Breast epithelium (tissue), 4 donors: ENCODE measurements at regions not wholly inside any gene's neighbourhood (a gene's known extent, or its start where the extent isn't known, plus 50 kb on each side); places are given as distances from the start of the nearest gene placed in this dataset.
A peak's percentile ranks its signal among the peaks of the same experiment; 100 is the strongest.

ENCODE experiments used
- DNase-seq, 2 donors: peaks; one replicate each; pipeline ENCODE4 v3.0.0-alpha.2; 2019; ENCODE audit warnings: low spot score in 2 of 2
- H3K27ac ChIP-seq, 2 donors: fragments of 200-600 bp; sonication (generic) in 1 of 2; one replicate each; pipeline ENCODE4 v1.5.1; 2016 to 2019; ENCODE audit warnings: mild to moderate bottlenecking in 1 of 2
- H3K27me3 ChIP-seq, 2 donors: fragments of 200-600 bp; sonication (generic) in 1 of 2; one replicate each; pipeline versions ENCODE4 v1.5.1 to v1.6.0; 2017 to 2019; ENCODE audit warnings: control low read depth in 1 of 2, mild to moderate bottlenecking in 1 of 2
- H3K36me3 ChIP-seq: fragments of 200-600 bp; one replicate; pipeline ENCODE4 v1.5.1; 2019
- H3K4me1 ChIP-seq, 2 donors: fragments of 200-600 bp; sonication (generic); one replicate each; pipeline ENCODE4 v1.5.1; 2016 to 2019; ENCODE audit warnings: control low read depth in 1 of 2
- H3K4me3 ChIP-seq, 3 donors: fragments of 200-600 bp; sonication (generic); 1 replicate in 2 of 3; 2 replicates in 1 of 3; pipeline ENCODE4 v1.5.1; 2016 to 2019; ENCODE audit warnings: mild to moderate bottlenecking in 3 of 3, moderate library complexity in 2 of 3
- H3K9me3 ChIP-seq, 2 donors: fragments of 200-600 bp; sonication (generic) in 1 of 2; one replicate each; pipeline ENCODE4 v1.5.1; 2016 to 2019; ENCODE audit warnings: control low read depth in 1 of 2
- POLR2A ChIP-seq: fragments of 450-650 bp; IDR thresholded peaks from one replicate; pipeline ENCODE4 v1.6.1; 2016; ENCODE audit warnings: antibody characterized with exemption, mild to moderate bottlenecking, moderate library complexity
- POLR2AphosphoS5 ChIP-seq, 3 donors: sonication (generic); formaldehyde crosslinking; IDR thresholded peaks; one replicate each; pipeline ENCODE4 v1.6.1; 2017; ENCODE audit warnings: antibody characterized with exemption in 3 of 3
- intact Hi-C: fragments of 100-400 bp; cut with DNase I; formaldehyde crosslinking; loops from one replicate; pipeline ENCODE4 v1.15.1; 2023; ENCODE audit warnings: low total_unique reads
- TF ChIP-seq, protein P1 (sequence below), 3 donors: fragments of 450-650 bp; IDR thresholded peaks; one replicate each; pipeline ENCODE4 v1.5.1; 2016 to 2017; ENCODE audit warnings: antibody characterized with exemption in 3 of 3, mild to moderate bottlenecking in 3 of 3, moderate library complexity in 3 of 3

DNA sequence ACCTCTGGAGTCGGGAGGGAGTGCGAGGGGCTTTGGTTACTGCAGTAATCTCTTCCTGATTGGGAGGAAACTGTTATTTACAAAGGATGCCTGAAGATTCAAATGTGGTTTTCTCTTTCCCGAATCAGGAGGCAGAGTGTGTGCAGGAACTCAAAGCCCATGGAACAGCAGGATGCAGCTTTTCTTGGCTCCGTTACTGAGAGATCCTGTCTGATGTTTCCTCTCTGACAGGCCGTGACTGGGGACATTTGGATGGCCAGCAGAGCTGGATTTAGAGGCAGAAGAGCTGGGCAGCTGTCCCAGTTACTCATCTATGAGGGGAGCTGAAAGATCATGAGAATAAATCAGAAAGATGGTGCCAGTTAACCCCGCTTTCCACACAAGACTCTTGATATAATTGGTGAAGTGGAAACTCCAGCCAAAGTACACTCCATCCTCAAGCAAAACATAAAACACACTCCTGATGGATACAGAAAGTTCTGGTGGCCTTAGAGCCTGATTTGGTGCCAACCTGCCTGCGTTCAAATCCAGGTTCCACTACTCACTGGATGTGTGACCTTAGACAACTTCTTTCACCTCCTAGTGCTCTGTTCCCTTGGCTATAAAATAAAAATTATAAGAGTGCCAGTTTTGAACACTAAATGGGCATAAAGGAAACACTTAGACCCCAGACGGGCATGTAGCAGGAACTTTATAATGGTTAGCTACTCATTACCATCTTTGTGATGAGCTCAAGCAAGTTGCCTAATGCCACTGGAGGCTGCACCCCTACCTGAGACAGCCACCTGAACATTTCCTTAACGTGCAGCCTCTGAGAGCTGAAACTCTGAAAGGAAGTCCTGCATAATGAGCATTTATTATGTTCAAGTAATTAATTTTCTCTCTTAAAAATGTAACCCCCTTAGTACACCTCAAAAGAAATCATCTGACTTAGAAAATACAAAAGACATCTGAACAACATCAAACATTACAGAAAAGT is 349.0 kb upstream of the GATB start:
- TF ChIP-seq, protein P1, sequence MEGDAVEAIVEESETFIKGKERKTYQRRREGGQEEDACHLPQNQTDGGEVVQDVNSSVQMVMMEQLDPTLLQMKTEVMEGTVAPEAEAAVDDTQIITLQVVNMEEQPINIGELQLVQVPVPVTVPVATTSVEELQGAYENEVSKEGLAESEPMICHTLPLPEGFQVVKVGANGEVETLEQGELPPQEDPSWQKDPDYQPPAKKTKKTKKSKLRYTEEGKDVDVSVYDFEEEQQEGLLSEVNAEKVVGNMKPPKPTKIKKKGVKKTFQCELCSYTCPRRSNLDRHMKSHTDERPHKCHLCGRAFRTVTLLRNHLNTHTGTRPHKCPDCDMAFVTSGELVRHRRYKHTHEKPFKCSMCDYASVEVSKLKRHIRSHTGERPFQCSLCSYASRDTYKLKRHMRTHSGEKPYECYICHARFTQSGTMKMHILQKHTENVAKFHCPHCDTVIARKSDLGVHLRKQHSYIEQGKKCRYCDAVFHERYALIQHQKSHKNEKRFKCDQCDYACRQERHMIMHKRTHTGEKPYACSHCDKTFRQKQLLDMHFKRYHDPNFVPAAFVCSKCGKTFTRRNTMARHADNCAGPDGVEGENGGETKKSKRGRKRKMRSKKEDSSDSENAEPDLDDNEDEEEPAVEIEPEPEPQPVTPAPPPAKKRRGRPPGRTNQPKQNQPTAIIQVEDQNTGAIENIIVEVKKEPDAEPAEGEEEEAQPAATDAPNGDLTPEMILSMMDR (IDR thresholded peaks at IDR 0.05) = no peak
- TF ChIP-seq POLR2AphosphoS5 (IDR thresholded peaks at IDR 0.05) (no peak), POLR2A (no peak)
- Histone ChIP-seq H3K4me3 (no peak overlapping the region), H3K27me3 (no peaks in the 10 kb centered on the region), H3K36me3 (no peaks in the 10 kb centered on the region), H3K9me3 (no peaks in the 10 kb centered on the region), H3K4me1 (no peaks in the 10 kb centered on the region), H3K27ac (no peak overlapping the region)
- intact Hi-C loops = no loop called here
- no peak for DNase-seq

DNA sequence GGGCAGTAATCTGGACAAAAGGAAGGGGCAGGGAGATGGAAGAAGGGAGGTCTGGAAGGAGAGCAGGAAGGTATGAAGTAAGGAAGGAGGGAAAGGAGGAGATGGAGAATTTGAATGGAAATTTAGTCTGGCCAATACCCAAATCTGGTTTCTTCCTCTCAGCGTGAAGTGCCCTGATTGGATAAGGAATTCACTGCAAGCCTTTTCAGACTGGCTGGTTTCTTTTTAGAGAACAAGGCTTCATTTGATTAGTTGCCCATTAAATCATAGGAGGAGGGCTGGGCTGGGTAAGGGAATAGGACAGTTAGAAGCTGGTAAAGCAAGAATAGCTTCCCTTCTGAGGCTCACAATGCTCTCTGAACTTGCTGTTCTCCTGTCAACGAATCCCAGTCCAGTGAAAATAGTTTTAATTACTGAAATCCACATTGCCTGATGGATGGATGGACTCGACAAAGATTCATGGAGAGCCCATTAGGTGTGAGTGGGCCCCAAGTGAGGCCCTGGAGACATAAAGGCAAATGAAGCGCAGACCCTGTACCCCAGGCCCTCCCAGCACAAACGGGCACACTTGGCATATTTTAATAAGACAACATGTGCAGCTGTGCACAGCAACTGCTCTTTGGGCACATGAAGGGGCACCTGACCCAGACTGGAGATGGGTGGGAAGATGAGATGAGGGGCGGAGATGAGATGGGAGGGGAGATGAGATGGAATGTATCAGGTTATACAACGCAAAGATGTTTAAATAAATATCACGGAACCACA is 347.1 kb upstream of the GATB start:
- Histone ChIP-seq H3K36me3 (no peaks in the 10 kb centered on the region), H3K9me3 (no peaks in the 10 kb centered on the region), H3K27me3 (no peaks in the 10 kb centered on the region), H3K4me3 (no peak overlapping the region), H3K27ac (no peak overlapping the region), H3K4me1 (no peaks in the 10 kb centered on the region)
- intact Hi-C loops = no loop called here
- no peak for DNase-seq
- TF ChIP-seq POLR2A = no peak
- TF ChIP-seq, protein P1 (IDR thresholded peaks at IDR 0.05) = no peak
- no peak for TF ChIP-seq POLR2AphosphoS5 (IDR thresholded peaks at IDR 0.05)

DNA sequence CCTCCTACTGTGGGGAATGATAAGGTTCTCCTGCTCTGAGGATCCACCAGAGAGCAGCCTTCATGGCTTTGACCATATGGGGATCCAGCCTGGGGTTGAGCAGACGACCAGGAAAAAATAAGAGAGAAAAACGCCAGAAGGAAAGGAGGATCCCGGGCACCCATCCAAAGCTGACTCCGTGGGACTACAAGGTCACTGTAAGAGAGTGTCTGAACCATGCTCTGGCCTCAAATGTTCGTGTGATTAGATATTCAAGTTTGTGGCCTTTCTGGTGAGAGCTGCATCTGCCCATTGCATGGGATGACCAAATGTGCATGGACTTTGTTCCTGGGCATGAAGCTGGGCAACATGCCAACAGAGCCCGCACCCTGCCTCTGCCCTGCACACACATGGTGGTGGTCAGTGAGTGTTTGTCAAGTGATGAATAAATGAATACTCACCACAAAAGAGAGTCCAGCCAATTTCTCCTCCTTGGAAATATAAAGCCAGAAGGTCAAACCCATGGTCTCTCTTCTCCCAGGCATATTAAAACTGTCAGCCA is 346.0 kb upstream of the GATB start:
- H3K4me1 ChIP-seq = no peaks in the 10 kb centered on the region
- no peaks in the 10 kb centered on the region for H3K9me3 ChIP-seq
- no peaks in the 10 kb centered on the region for H3K27me3 ChIP-seq
- H3K4me3 ChIP-seq = no peak overlapping the region
- no peaks in the 10 kb centered on the region for H3K36me3 ChIP-seq
- peak overlapping the region in 1 of 2 donors; percentile 38 for H3K27ac ChIP-seq
- no peak for DNase-seq
- intact Hi-C loops = no loop called here
- TF ChIP-seq, protein P1 (IDR thresholded peaks at IDR 0.05) = no peak
- TF ChIP-seq POLR2A (no peak), POLR2AphosphoS5 (IDR thresholded peaks at IDR 0.05) (no peak)

DNA sequence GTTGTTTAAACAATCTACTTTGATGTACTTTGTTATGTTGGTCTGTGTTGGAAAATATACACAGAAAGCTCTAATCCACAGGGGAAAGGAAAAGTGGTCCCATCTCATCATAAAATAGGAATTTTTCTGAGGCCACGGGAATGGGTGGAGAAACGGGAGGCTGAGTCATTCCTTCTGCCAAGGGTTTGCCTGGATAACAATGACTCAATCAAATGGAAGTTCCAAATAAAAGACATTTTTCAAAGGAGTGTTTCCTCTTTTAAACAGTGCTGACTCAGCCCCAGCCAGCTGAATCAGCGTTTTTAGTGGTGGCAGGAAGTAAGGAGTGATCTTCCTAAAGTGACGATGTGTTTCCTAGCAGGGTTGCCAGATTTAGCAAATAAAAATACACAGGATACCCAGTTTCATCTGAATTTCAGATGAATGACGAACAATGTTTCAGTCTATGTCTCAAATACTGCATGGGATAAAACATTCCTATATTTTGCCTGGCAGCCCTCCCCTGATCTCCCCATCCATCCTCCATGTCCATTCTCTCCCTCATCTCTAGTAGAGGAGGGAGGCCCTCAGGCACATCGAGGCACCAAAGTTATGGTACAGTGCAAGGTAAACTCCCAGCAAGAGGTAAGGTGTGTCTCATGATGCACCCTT is 345.4 kb upstream of the GATB start:
- Histone ChIP-seq H3K9me3 (no peaks in the 10 kb centered on the region), H3K36me3 (no peaks in the 10 kb centered on the region), H3K4me1 (no peaks in the 10 kb centered on the region), H3K4me3 (no peak overlapping the region), H3K27me3 (no peaks in the 10 kb centered on the region), H3K27ac (peak overlapping the region in 1 of 2 donors; percentile 38)
- DNase-seq = no peak
- intact Hi-C loops = no loop called here
- TF ChIP-seq, protein P1 (IDR thresholded peaks at IDR 0.05) = no peak
- no peak for TF ChIP-seq POLR2AphosphoS5 (IDR thresholded peaks at IDR 0.05)
- no peak for TF ChIP-seq POLR2A
